Cardiac muscle cell (in vitro differentiated cells and primary cell): ENCODE measurements at regions not wholly inside any gene's neighbourhood (a gene's known extent, or its start where the extent isn't known, plus 50 kb on each side); places are given as distances from the start of the nearest gene placed in this dataset.

Experiments
- DNase-seq, 2 donors: peaks; one replicate each; pipeline versions ENCODE4 v3.0.0 to v3.0.0-alpha.2; 2010 to 2017; ENCODE audit warnings: low read depth in 1 of 2, low spot score in 1 of 2
- H3K27ac ChIP-seq: fragments of 200-600 bp; sonication (generic); 2 replicates; pipeline ENCODE4 v1.5.1; 2016
- H3K27me3 ChIP-seq: fragments of 200-600 bp; sonication (generic); 2 replicates; pipeline ENCODE4 v1.6.0; 2016; ENCODE audit warnings: control low read depth
- H3K36me3 ChIP-seq: fragments of 200-600 bp; sonication (generic); 2 replicates; pipeline ENCODE4 v1.5.1; 2016; ENCODE audit warnings: control low read depth
- H3K4me1 ChIP-seq: fragments of 200-600 bp; sonication (generic); 2 replicates; pipeline ENCODE4 v1.8.1; 2017; ENCODE audit warnings: low read depth, mild to moderate bottlenecking, mixed run types
- H3K4me3 ChIP-seq: fragments of 200-600 bp; sonication (generic); 2 replicates; pipeline ENCODE4 v1.5.1; 2016; ENCODE audit warnings: mild to moderate bottlenecking
- H3K9me3 ChIP-seq: fragments of 200-600 bp; sonication (generic); 2 replicates; pipeline ENCODE4 v1.5.1; 2017; ENCODE audit warnings: low read depth, mild to moderate bottlenecking, control low read depth
- TF ChIP-seq, protein P1 (sequence below): IDR thresholded peaks from 2 replicates; pipeline ENCODE4 v1.5.1; 2012; ENCODE audit warnings: low read depth, mild to moderate bottlenecking, low read length

GRCh38 chr3:159604151-159604581 lies 384.5 kb upstream of the IL12A start:
- DNase-seq: peak in 1 of 2 donors; percentile 55
- H3K27me3 ChIP-seq: no peaks in the 10 kb centered on the region
- H3K27ac ChIP-seq: no peak overlapping the region
- H3K36me3 ChIP-seq: no peaks in the 10 kb centered on the region
- no peak overlapping the region for H3K4me3 ChIP-seq
- H3K9me3 ChIP-seq: no peaks in the 10 kb centered on the region
- no peaks in the 10 kb centered on the region for H3K4me1 ChIP-seq
- TF ChIP-seq, protein P1, sequence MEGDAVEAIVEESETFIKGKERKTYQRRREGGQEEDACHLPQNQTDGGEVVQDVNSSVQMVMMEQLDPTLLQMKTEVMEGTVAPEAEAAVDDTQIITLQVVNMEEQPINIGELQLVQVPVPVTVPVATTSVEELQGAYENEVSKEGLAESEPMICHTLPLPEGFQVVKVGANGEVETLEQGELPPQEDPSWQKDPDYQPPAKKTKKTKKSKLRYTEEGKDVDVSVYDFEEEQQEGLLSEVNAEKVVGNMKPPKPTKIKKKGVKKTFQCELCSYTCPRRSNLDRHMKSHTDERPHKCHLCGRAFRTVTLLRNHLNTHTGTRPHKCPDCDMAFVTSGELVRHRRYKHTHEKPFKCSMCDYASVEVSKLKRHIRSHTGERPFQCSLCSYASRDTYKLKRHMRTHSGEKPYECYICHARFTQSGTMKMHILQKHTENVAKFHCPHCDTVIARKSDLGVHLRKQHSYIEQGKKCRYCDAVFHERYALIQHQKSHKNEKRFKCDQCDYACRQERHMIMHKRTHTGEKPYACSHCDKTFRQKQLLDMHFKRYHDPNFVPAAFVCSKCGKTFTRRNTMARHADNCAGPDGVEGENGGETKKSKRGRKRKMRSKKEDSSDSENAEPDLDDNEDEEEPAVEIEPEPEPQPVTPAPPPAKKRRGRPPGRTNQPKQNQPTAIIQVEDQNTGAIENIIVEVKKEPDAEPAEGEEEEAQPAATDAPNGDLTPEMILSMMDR: no peak

DNA sequence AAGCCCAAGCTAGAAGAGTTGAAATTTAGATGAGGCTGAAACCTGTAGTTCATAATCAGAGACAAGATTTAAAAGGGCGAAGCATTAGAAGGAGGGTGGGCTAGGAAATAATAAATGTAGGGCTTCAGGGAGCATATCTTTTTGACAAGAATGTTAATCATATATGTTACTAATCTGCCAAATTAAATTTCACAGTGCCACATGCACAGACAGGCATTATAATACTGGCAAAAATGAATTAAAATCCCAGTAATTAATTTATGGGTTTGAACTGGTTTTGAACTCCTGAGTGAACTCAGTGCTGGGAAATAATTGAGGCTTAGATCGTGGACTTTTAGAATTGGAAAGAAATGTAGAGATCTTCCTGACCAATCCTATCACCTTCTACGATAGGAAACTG lies 383.5 kb upstream of the IL12A start:
- TF ChIP-seq, protein P1: no peak
- DNase-seq: no peak
- no peak overlapping the region for H3K4me3 ChIP-seq
- H3K27me3 ChIP-seq: no peaks in the 10 kb centered on the region
- no peak overlapping the region for H3K27ac ChIP-seq
- H3K36me3 ChIP-seq: no peaks in the 10 kb centered on the region
- H3K4me1 ChIP-seq: no peaks in the 10 kb centered on the region
- no peaks in the 10 kb centered on the region for H3K9me3 ChIP-seq

GRCh38 chr3:159605776-159606175 lies 382.9 kb upstream of the IL12A start:
- no peak for DNase-seq

GRCh38 chr3:159607856-159608255 lies 380.8 kb upstream of the IL12A start:
- H3K36me3 ChIP-seq: no peaks in the 10 kb centered on the region
- TF ChIP-seq, protein P1: no peak
- H3K27ac ChIP-seq: no peak overlapping the region
- H3K27me3 ChIP-seq: no peaks in the 10 kb centered on the region
- no peak for DNase-seq
- H3K9me3 ChIP-seq: no peaks in the 10 kb centered on the region
- H3K4me1 ChIP-seq: no peaks in the 10 kb centered on the region
- no peak overlapping the region for H3K4me3 ChIP-seq

More at GRCh38 chr3:159605776-159606175, 382.9 kb upstream of the IL12A start:
- Histone ChIP-seq H3K4me1 (no peaks in the 10 kb centered on the region), H3K27me3 (no peaks in the 10 kb centered on the region), H3K27ac (no peak overlapping the region), H3K9me3 (no peaks in the 10 kb centered on the region), H3K4me3 (no peak overlapping the region), H3K36me3 (no peaks in the 10 kb centered on the region)
- TF ChIP-seq, protein P1: no peak

- Histone ChIP-seq H3K4me3 (no peak overlapping the region), H3K27ac (no peak overlapping the region), H3K9me3 (no peaks in the 10 kb centered on the region), H3K4me1 (no peaks in the 10 kb centered on the region), H3K27me3 (no peaks in the 10 kb centered on the region), H3K36me3 (no peaks in the 10 kb centered on the region)
- TF ChIP-seq, protein P1: no peak
- DNase-seq: no peak
Observed at GRCh38 chr3:159608311-159608710, 380.3 kb upstream of the IL12A start.

DNA sequence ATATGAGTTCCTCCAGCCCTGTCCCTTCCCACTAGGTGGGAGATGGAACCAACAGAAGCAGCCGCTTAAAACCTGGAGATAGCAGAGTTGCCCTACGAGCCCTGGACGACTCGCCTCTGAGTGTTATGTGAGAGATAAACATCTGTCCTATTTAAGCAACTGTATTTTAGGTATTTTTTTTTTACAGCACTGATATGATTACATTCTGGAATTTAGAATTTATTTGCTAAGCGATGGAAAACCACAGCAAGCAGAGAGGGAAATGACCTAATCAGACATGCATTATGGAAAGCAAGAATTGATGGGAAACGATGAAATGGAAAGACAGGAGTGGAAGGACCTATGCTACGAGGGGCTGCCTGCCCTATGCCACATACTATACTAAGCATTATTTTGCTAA lies 379.0 kb upstream of the IL12A start:
- H3K36me3 ChIP-seq: no peaks in the 10 kb centered on the region
- no peak overlapping the region for H3K4me3 ChIP-seq
- TF ChIP-seq, protein P1: no peak

More for the DNA sequence above, 379.0 kb upstream of the IL12A start:
- Histone ChIP-seq H3K9me3 (no peaks in the 10 kb centered on the region), H3K27me3 (no peaks in the 10 kb centered on the region), H3K27ac (no peak overlapping the region), H3K4me1 (no peaks in the 10 kb centered on the region)
- DNase-seq: no peak
